Immature natural killer cell (primary cell): ENCODE measurements at regions not wholly inside any gene's neighbourhood (a gene's known extent, or its start where the extent isn't known, plus 50 kb on each side); places are given as distances from the start of the nearest gene placed in this dataset.
A peak's percentile ranks its signal among the peaks of the same experiment; 100 is the strongest.
"Not testable (repeated sequence)": the region's sequence is repeated elsewhere in the genome, so short reads cannot be mapped to it uniquely, and the experiment has no call there.

ENCODE experiments used
- DNase-seq, 3 donors: peaks; one replicate each; pipeline ENCODE4 v3.0.0; 2022; ENCODE audit warnings: mixed read lengths in 1 of 3
- H3K27ac Mint-ChIP-seq, 6 donors: one replicate each; pipeline ENCODE4 v1.8.0; 2020; ENCODE audit warnings: mixed read lengths in 6 of 6, mild to moderate bottlenecking in 5 of 6, inconsistent platforms in 4 of 6, moderate library complexity in 3 of 6
- H3K27me3 Mint-ChIP-seq, 3 donors: one replicate each; pipeline ENCODE4 v1.8.0; 2020 to 2021; ENCODE audit warnings: low read depth in 3 of 3, mild to moderate bottlenecking in 3 of 3, mixed read lengths in 3 of 3, moderate library complexity in 3 of 3, inconsistent platforms in 1 of 3
- H3K36me3 Mint-ChIP-seq, 3 donors: one replicate each; pipeline ENCODE4 v1.8.0; 2020; ENCODE audit warnings: mixed read lengths in 3 of 3, inconsistent platforms in 2 of 3, mild to moderate bottlenecking in 2 of 3
- H3K4me1 Mint-ChIP-seq, 2 donors: one replicate each; pipeline ENCODE4 v1.8.0; 2020; ENCODE audit warnings: inconsistent platforms in 2 of 2, mild to moderate bottlenecking in 2 of 2, mixed read lengths in 2 of 2, moderate library complexity in 1 of 2
- H3K4me3 Mint-ChIP-seq, 5 donors: one replicate each; pipeline ENCODE4 v1.8.0; 2020; ENCODE audit warnings: mild to moderate bottlenecking in 5 of 5, mixed read lengths in 5 of 5, inconsistent platforms in 3 of 5, moderate library complexity in 3 of 5
- H3K9me3 Mint-ChIP-seq, 6 donors: one replicate each; pipeline ENCODE4 v1.8.0; 2020; ENCODE audit warnings: mild to moderate bottlenecking in 6 of 6, mixed read lengths in 6 of 6, inconsistent platforms in 4 of 6, moderate library complexity in 3 of 6

- not testable (repeated sequence) for H3K36me3 Mint-ChIP-seq, H3K27me3 Mint-ChIP-seq, H3K4me3 Mint-ChIP-seq, H3K4me1 Mint-ChIP-seq, H3K9me3 Mint-ChIP-seq, DNase-seq, H3K27ac Mint-ChIP-seq
These were observed 4157.8 kb upstream of the TPTE start for GRCh38 chr21:6363591-6363990.

DNA sequence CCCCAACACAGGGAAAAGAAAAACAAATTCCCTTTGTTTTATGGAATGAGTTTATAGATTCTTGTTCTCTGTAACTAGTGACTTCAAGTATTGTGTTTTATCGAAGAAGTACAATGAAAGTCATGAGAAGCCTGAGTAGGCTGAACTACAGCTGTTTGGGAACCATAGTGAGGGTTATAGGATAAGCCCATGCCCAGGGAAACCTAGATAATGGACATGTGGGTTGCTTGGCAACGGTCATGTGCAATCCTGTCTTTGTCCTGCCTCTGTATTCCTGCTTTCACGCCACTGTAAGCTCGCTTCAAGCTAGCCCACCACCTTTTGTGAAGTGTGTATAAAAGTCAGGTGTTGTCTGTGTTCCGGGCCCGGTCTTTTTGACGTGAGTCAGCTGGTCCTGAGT, 4152.6 kb upstream of the TPTE start:
- H3K27me3 Mint-ChIP-seq, DNase-seq, H3K4me1 Mint-ChIP-seq, H3K27ac Mint-ChIP-seq, H3K36me3 Mint-ChIP-seq, H3K4me3 Mint-ChIP-seq, H3K9me3 Mint-ChIP-seq: not testable (repeated sequence)

GRCh38 chr21:6373253-6373652, 4148.1 kb upstream of the TPTE start:
- H3K27me3 Mint-ChIP-seq, H3K36me3 Mint-ChIP-seq, H3K9me3 Mint-ChIP-seq, H3K4me1 Mint-ChIP-seq, DNase-seq, H3K27ac Mint-ChIP-seq, H3K4me3 Mint-ChIP-seq: not testable (repeated sequence)

- peak in 2 of 3 donors; percentile 33 to 40 for DNase-seq
- not testable (repeated sequence) for H3K4me3 Mint-ChIP-seq, H3K36me3 Mint-ChIP-seq, H3K27me3 Mint-ChIP-seq, H3K9me3 Mint-ChIP-seq, H3K4me1 Mint-ChIP-seq, H3K27ac Mint-ChIP-seq
These were observed 4147.2 kb upstream of the TPTE start for GRCh38 chr21:6374232-6374631.

DNA sequence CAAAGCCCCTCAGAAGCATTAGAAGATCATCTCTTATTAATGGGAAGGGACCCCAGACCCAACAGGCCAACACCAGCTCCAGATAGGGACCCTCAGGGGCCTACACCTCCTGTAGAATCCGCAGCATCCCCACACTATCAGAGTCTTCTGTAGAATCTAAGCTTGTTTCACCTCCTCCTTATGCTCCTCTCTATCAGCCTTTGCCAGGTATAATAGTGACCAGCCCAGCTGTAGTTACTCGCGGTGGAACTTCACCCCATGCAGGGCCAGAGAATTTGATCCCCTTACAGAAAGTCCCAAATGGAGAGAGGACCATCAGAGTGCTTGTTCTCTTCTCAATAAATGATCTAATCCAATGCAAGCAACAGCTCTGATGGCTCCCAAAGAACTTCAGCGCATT, 4146.5 kb upstream of the TPTE start:
- not testable (repeated sequence) for H3K27me3 Mint-ChIP-seq

DNA sequence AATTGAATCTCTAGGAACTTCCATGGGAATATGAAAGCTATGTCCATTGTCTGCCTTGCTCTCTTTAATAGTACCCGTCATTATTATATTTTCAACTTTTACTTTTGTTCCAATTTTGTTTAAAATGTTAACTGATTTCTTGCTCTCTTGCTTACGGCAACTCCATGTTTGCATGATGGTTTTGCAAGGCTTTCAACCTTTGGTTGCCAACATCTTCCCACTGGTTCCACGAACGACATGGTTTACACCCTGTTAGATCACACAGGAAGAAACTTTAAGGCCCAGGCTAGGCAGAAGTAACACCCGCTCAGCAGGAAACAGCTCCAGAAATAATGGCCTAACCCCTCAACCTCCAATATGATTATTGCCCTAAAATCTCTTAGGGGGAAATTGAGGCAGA, 4145.6 kb upstream of the TPTE start:
- H3K36me3 Mint-ChIP-seq, H3K4me3 Mint-ChIP-seq, H3K4me1 Mint-ChIP-seq, DNase-seq, H3K27me3 Mint-ChIP-seq, H3K9me3 Mint-ChIP-seq, H3K27ac Mint-ChIP-seq: not testable (repeated sequence)

More for the DNA sequence above, 4146.5 kb upstream of the TPTE start:
- H3K4me3 Mint-ChIP-seq, H3K36me3 Mint-ChIP-seq, DNase-seq, H3K4me1 Mint-ChIP-seq, H3K9me3 Mint-ChIP-seq, H3K27ac Mint-ChIP-seq: not testable (repeated sequence)

- H3K27ac Mint-ChIP-seq, H3K27me3 Mint-ChIP-seq, H3K36me3 Mint-ChIP-seq, H3K9me3 Mint-ChIP-seq, DNase-seq, H3K4me1 Mint-ChIP-seq, H3K4me3 Mint-ChIP-seq: not testable (repeated sequence)
These were observed 4144.9 kb upstream of the TPTE start for GRCh38 chr21:6376321-6377070.
